BJ (cell line): ENCODE measurements at regions not wholly inside any gene's neighbourhood (a gene's known extent, or its start where the extent isn't known, plus 50 kb on each side); places are given as distances from the start of the nearest gene placed in this dataset.
A peak's percentile ranks its signal among the peaks of the same experiment; 100 is the strongest.

ENCODE experiments used
- CTCF ChIA-PET: fragments of 350-600 bp; formaldehyde crosslinking; extraction: SDS; loops from one replicate; lab custom pipeline; 2021; ENCODE audit warnings: antibody characterized with exemption, inconsistent platforms; lab: Yijun Ruan, JAX
- POLR2A ChIA-PET: fragments of 300-600 bp; sonication (Branson Sonifier 250); formaldehyde crosslinking; extraction: SDS; loops from one replicate; lab custom pipeline; 2021; ENCODE audit warnings: antibody characterized with exemption; lab: Charles Lee
- DNase-seq: peaks from one replicate; pipeline ENCODE4 v3.0.0-alpha.2; 2011; ENCODE audit warnings: low read depth
- H3K27me3 ChIP-seq: 2 replicates; pipeline ENCODE4 v1.6.0; 2011; ENCODE audit warnings: low read length; ENCODE audit not compliant: control insufficient read depth, insufficient read depth
- H3K36me3 ChIP-seq: 2 replicates; pipeline ENCODE4 v1.5.1; 2011; ENCODE audit warnings: low read length; ENCODE audit not compliant: control insufficient read depth, insufficient read depth
- H3K4me3 ChIP-seq: 2 replicates; pipeline ENCODE4 v1.5.1; 2011; ENCODE audit warnings: low read depth, mild to moderate bottlenecking, control low read depth, low read length
- TF ChIP-seq, protein P1 (sequence below): IDR thresholded peaks from 2 replicates; pipeline ENCODE4 v1.5.1; 2011; ENCODE audit warnings: low read depth, mild to moderate bottlenecking, control low read depth, inconsistent platforms, low read length, moderate library complexity; ENCODE audit not compliant: insufficient read depth

DNA sequence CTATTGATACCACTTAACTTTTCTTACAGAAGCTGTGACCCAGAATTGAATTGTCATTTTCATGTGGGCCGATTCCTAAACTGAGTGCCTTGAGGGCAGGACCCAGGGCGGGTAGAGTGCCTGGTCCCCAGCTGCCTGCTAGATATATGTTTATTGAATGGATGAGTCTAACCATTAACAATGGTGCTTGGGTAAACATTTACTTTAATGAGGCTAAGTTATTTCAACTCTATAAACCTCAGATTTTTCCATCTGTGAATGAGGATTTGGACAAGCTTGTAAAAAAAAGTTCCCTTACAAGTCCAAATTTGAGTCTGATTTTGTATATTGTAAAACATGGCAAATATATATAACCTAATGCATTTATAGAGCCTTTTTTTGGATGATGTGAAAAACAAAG is 181.8 kb upstream of the ELL2 start:
- POLR2A ChIA-PET = interaction anchor here (0.5 to 1.5 kb wide), 2 partner anchors 84 to 166 kb away, joined by 4 to 5 read pairs; no protein-coding TSS in a partner anchor
- Histone ChIP-seq H3K27me3 (no peaks in the 10 kb centered on the region), H3K4me3 (no peak overlapping the region), H3K36me3 (no peaks in the 10 kb centered on the region)
- TF ChIP-seq, protein P1, sequence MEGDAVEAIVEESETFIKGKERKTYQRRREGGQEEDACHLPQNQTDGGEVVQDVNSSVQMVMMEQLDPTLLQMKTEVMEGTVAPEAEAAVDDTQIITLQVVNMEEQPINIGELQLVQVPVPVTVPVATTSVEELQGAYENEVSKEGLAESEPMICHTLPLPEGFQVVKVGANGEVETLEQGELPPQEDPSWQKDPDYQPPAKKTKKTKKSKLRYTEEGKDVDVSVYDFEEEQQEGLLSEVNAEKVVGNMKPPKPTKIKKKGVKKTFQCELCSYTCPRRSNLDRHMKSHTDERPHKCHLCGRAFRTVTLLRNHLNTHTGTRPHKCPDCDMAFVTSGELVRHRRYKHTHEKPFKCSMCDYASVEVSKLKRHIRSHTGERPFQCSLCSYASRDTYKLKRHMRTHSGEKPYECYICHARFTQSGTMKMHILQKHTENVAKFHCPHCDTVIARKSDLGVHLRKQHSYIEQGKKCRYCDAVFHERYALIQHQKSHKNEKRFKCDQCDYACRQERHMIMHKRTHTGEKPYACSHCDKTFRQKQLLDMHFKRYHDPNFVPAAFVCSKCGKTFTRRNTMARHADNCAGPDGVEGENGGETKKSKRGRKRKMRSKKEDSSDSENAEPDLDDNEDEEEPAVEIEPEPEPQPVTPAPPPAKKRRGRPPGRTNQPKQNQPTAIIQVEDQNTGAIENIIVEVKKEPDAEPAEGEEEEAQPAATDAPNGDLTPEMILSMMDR = no peak
- peak; percentile 55 for DNase-seq
- CTCF ChIA-PET = interaction anchor here (1.6 kb wide), 2 partner anchors 193 to 284 kb away, joined by 5 to 7 read pairs; no protein-coding TSS in a partner anchor

DNA sequence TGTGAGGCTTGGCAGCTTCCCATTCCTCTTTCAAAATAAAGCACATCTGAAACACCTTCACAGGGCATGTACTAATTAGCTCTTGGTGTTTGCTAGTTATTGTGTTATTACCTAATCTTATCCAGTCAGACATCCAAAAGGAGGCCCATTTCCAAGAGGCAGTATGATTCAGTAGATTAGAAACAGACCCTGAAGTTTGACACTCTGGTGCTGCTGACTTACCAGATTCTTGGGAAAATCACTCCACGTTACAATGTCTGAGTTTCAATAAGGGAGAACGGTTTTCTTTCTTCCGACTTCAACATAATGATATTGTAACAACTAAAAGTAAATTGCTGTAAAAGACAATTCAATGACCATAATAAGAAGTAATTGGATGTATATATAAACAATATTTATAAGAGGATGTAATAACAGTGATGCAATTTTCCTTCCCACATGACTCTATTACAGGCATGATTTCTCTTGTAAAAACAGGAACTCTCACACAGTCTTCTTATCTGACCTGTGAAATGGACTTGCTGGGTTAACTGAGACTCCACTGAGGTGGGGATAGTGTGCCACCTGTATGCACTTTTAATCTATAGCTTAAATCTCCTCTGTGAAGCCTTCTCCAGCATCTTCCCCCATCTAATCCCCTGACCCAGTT is 181.3 kb upstream of the ELL2 start:
- TF ChIP-seq, protein P1 = no peak
- Histone ChIP-seq H3K4me3 (no peak overlapping the region), H3K36me3 (no peaks in the 10 kb centered on the region), H3K27me3 (no peaks in the 10 kb centered on the region)
- peak; percentile 78 for DNase-seq
- POLR2A ChIA-PET = interaction anchor here (0.6 to 1.5 kb wide), 3 partner anchors 84 to 285 kb away, joined by 4 to 5 read pairs (median 5); no protein-coding TSS in a partner anchor
- CTCF ChIA-PET = interaction anchor here (0.7 to 2.8 kb wide), 5 partner anchors 44 to 284 kb away, joined by 3 to 9 read pairs (median 5); no protein-coding TSS in a partner anchor

DNA sequence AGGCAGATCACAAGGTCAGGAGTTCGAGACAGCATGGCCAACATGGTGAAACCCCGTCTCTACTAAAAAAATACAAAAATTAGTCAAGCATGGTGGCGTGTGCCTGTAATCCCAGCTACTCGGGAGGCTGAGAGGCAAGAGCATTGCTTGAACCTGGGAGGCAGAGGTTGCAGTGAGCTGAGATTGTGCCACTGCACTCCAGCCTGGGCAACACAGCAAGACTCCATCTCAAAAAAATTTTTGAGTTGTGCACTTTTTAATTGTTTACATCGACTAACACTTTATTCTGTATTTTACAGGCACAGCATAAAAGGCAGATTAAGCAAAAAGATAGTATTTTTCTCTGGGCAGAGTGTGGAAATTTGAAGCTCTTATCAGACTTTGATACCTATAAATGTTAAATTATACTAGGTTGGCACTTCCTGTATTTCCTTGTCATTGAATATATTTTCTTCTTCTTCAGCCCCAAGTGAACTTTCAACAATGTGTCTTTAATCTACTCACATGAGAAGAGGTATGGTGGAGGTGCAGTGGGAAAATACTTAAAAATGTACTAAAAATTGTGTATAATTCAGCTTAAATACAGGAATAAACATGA is 180.6 kb upstream of the ELL2 start:
- CTCF ChIA-PET = interaction anchor here (0.7 to 2.8 kb wide), 4 partner anchors 44 to 283 kb away, joined by 3 to 9 read pairs (median 4); no protein-coding TSS in a partner anchor
- POLR2A ChIA-PET = interaction anchor here (0.6 to 1.5 kb wide), 3 partner anchors 85 to 284 kb away, joined by 4 to 5 read pairs (median 5); no protein-coding TSS in a partner anchor
- no peak for DNase-seq
- no peak overlapping the region for H3K4me3 ChIP-seq
- no peaks in the 10 kb centered on the region for H3K27me3 ChIP-seq
- TF ChIP-seq, protein P1 = no peak
- H3K36me3 ChIP-seq = no peaks in the 10 kb centered on the region

DNA sequence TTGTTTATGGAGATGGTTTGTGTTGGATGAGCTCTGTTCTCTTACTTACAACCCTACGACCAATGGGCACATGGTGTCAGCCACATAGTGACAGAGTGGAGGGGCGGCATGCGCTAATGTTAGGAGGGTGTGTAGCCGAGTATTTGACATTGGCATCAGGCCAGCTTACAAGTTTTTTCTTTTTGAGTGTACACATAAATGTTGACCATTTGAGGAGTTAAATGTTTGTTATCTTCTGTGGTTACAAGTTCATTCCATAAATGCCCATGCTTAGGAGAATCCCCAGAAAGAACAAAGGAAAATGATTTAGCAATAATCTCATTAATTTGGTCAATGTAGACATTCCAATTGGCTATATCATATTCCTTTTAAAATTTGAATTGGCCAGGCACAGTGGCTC is 180.1 kb upstream of the ELL2 start:
- Histone ChIP-seq H3K36me3 (no peaks in the 10 kb centered on the region), H3K4me3 (no peak overlapping the region), H3K27me3 (no peaks in the 10 kb centered on the region)
- ChIA-PET POLR2A (no interaction called here), CTCF (interaction anchor here (1.2 to 2.8 kb wide), 2 partner anchors 116 to 194 kb away, joined by 3 to 9 read pairs; no protein-coding TSS in a partner anchor)
- DNase-seq = no peak
- TF ChIP-seq, protein P1 = no peak

DNA sequence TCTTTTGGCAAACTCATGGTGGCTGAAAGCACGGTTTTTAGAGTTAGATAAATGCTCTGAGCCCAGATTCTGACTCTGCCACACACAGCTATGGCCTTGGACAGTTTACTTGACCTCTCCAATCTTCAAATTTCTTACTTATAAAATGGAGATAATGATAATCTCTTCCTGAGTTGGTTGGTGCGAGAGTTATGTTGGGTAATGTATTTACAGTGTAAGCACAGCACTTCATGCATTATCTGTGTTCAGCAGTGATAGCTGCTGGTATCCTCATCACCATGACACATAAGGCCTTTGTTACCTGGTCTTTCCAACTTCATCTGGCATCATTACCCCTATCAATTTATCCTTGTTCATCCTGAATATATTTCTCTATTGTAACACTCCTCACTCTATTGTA is 178.8 kb upstream of the ELL2 start:
- Histone ChIP-seq H3K4me3 (no peak overlapping the region), H3K36me3 (no peaks in the 10 kb centered on the region), H3K27me3 (no peaks in the 10 kb centered on the region)
- TF ChIP-seq, protein P1 = no peak
- CTCF ChIA-PET = interaction anchor here (2.8 kb wide), 1 partner anchor 196 kb away, joined by 9 read pairs; no protein-coding TSS in a partner anchor
- POLR2A ChIA-PET = no interaction called here
- no peak for DNase-seq
